Bronchial epithelial cell (primary cell): ENCODE measurements at regions not wholly inside any gene's neighbourhood (a gene's known extent, or its start where the extent isn't known, plus 50 kb on each side); places are given as distances from the start of the nearest gene placed in this dataset.

Experiments used
- DNase-seq: peaks from one replicate; pipeline ENCODE4 v3.0.0-alpha.2; 2010; ENCODE audit warnings: low read depth
- FAIRE-seq: peaks from 2 replicates; lab custom pipeline; 2011; peaks lifted over from hg19 to GRCh38; lab: Jason Lieb, UNC
- H3K27me3 ChIP-seq: 2 replicates; pipeline ENCODE4 v1.5.1; 2011; ENCODE audit warnings: low read length; ENCODE audit not compliant: control insufficient read depth, insufficient read depth
- H3K36me3 ChIP-seq: 2 replicates; pipeline ENCODE4 v1.5.1; 2011; ENCODE audit warnings: low read length; ENCODE audit not compliant: control insufficient read depth, insufficient read depth
- H3K4me3 ChIP-seq: 2 replicates; pipeline ENCODE4 v1.5.1; 2011; ENCODE audit warnings: mild to moderate bottlenecking, low read depth, low read length, control low read depth
- CTCF ChIP-seq: IDR thresholded peaks from 2 replicates; pipeline ENCODE4 v1.5.1; 2011; ENCODE audit warnings: mild to moderate bottlenecking, moderate library complexity, low read length, control low read depth, inconsistent platforms; ENCODE audit not compliant: insufficient read depth, severe bottlenecking

GRCh38 chr5:154625031-154625430 lies 130.1 kb upstream of the LARP1 start:
- DNase-seq (no peak), FAIRE-seq (no peak)

GRCh38 chr5:154624341-154624740 lies 130.8 kb upstream of the LARP1 start:
- DNase-seq (no peak), FAIRE-seq (no peak)
- Histone ChIP-seq H3K4me3 (no peak overlapping the region), H3K27me3 (peaks cover 2% of the 10 kb centered on the region), H3K36me3 (no peaks in the 10 kb centered on the region)
- no peak for TF ChIP-seq CTCF

More at GRCh38 chr5:154625031-154625430, 130.1 kb upstream of the LARP1 start:
- Histone ChIP-seq H3K4me3 (no peak overlapping the region), H3K36me3 (no peaks in the 10 kb centered on the region), H3K27me3 (peaks cover 2% of the 10 kb centered on the region)
- TF ChIP-seq CTCF: no peak

- TF ChIP-seq CTCF: no peak
- FAIRE-seq: no peak
- Histone ChIP-seq H3K27me3 (no peaks in the 10 kb centered on the region), H3K4me3 (no peak overlapping the region), H3K36me3 (no peaks in the 10 kb centered on the region)
- no peak for DNase-seq
Measured at GRCh38 chr5:154620411-154620810, 134.8 kb upstream of the LARP1 start.

GRCh38 chr5:154618696-154619095 lies 136.5 kb upstream of the LARP1 start:
- TF ChIP-seq CTCF: no peak
- DNase-seq (peak; percentile 49), FAIRE-seq (no peak)
- Histone ChIP-seq H3K36me3 (no peaks in the 10 kb centered on the region), H3K4me3 (no peak overlapping the region), H3K27me3 (no peaks in the 10 kb centered on the region)

GRCh38 chr5:154614595-154614994 lies 136.6 kb upstream of the HAND1 start:
- Histone ChIP-seq H3K4me3 (no peak overlapping the region), H3K36me3 (no peaks in the 10 kb centered on the region), H3K27me3 (peaks cover 12% of the 10 kb centered on the region)
- no peak for TF ChIP-seq CTCF
- FAIRE-seq: no peak
- DNase-seq: peak; percentile 15

- peaks cover 15% of the 10 kb centered on the region for H3K27me3 ChIP-seq
- no peak for FAIRE-seq
- no peak for DNase-seq
- no peak for TF ChIP-seq CTCF
- no peak overlapping the region for H3K4me3 ChIP-seq
- H3K36me3 ChIP-seq: no peaks in the 10 kb centered on the region
Measured at GRCh38 chr5:154614125-154614524, 136.1 kb upstream of the HAND1 start.
